ENCODE measurements at regions not wholly inside any gene's neighbourhood (a gene's known extent, or its start where the extent isn't known, plus 50 kb on each side); places are given as distances from the start of the nearest gene placed in this dataset.

DNA sequence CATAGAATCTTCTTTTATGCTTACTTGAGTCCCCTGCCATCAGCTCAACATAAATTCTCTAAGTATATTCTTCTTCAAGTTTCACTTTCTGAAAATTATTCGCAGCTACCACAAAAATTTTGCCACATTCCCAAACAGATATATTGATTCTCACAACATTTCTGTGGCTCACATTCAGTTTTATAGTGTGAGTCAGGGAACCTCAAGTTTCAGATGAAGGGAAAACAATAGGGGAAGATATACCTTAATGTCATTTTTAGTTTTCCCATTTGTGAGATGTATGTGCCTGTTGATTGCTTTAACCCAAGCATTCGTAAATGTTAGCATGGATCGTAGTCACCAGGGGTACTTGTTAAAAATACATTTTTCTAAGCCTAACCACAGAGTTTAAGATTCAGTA is 465.8 kb downstream of the CCER1 start:
- TF ChIP-seq, protein P1, sequence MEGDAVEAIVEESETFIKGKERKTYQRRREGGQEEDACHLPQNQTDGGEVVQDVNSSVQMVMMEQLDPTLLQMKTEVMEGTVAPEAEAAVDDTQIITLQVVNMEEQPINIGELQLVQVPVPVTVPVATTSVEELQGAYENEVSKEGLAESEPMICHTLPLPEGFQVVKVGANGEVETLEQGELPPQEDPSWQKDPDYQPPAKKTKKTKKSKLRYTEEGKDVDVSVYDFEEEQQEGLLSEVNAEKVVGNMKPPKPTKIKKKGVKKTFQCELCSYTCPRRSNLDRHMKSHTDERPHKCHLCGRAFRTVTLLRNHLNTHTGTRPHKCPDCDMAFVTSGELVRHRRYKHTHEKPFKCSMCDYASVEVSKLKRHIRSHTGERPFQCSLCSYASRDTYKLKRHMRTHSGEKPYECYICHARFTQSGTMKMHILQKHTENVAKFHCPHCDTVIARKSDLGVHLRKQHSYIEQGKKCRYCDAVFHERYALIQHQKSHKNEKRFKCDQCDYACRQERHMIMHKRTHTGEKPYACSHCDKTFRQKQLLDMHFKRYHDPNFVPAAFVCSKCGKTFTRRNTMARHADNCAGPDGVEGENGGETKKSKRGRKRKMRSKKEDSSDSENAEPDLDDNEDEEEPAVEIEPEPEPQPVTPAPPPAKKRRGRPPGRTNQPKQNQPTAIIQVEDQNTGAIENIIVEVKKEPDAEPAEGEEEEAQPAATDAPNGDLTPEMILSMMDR (IDR thresholded peaks at IDR 0.05; ENCODE audit: insufficient read depth, low read depth, low read length): no peak

GRCh38 chr12:90485560-90485959 is 469.4 kb downstream of the CCER1 start:
- Histone ChIP-seq H3K36me3 (ENCODE audit: control insufficient read depth, insufficient read depth, low read length) (no peaks in the 10 kb centered on the region), H3K27me3 (ENCODE audit: control insufficient read depth, insufficient read depth, low read length) (no peaks in the 10 kb centered on the region), H3K4me3 (ENCODE audit: low read depth, low read length) (no peak overlapping the region)
- TF ChIP-seq, protein P1 (IDR thresholded peaks at IDR 0.05; ENCODE audit: insufficient read depth, low read depth, low read length): no peak
- DNase-seq (ENCODE audit: low read depth): no peak
- ChIA-PET CTCF (no interaction called here), POLR2A (no interaction called here)

More for the DNA sequence above, 465.8 kb downstream of the CCER1 start:
- H3K36me3 ChIP-seq (ENCODE audit: control insufficient read depth, insufficient read depth, low read length): no peaks in the 10 kb centered on the region
- no peak overlapping the region for H3K4me3 ChIP-seq (ENCODE audit: low read depth, low read length)
- CTCF ChIA-PET: no interaction called here
- DNase-seq (ENCODE audit: low read depth): no peak
- H3K27me3 ChIP-seq (ENCODE audit: control insufficient read depth, insufficient read depth, low read length): no peaks in the 10 kb centered on the region
- POLR2A ChIA-PET: no interaction called here

- ChIA-PET POLR2A (no interaction called here), CTCF (interaction anchor here (0.6 kb wide), 1 partner anchor 805 kb away, joined by 3 read pairs; no protein-coding TSS in a partner anchor)
- TF ChIP-seq, protein P1 (IDR thresholded peaks at IDR 0.05; ENCODE audit: insufficient read depth, low read depth, low read length): no peak
- DNase-seq (ENCODE audit: low read depth): no peak
- Histone ChIP-seq H3K27me3 (ENCODE audit: control insufficient read depth, insufficient read depth, low read length) (no peaks in the 10 kb centered on the region), H3K4me3 (ENCODE audit: low read depth, low read length) (no peak overlapping the region), H3K36me3 (ENCODE audit: control insufficient read depth, insufficient read depth, low read length) (no peaks in the 10 kb centered on the region)
Observed at GRCh38 chr12:90484094-90484493, 470.9 kb downstream of the CCER1 start.

- Histone ChIP-seq H3K4me3 (ENCODE audit: low read depth, low read length) (no peak overlapping the region), H3K27me3 (ENCODE audit: control insufficient read depth, insufficient read depth, low read length) (no peaks in the 10 kb centered on the region), H3K36me3 (ENCODE audit: control insufficient read depth, insufficient read depth, low read length) (no peaks in the 10 kb centered on the region)
- DNase-seq (ENCODE audit: low read depth): no peak
- TF ChIP-seq, protein P1 (IDR thresholded peaks at IDR 0.05; ENCODE audit: insufficient read depth, low read depth, low read length): no peak
- ChIA-PET POLR2A (no interaction called here), CTCF (no interaction called here)
Observed at GRCh38 chr12:90481748-90482147, 473.2 kb downstream of the CCER1 start.

DNA sequence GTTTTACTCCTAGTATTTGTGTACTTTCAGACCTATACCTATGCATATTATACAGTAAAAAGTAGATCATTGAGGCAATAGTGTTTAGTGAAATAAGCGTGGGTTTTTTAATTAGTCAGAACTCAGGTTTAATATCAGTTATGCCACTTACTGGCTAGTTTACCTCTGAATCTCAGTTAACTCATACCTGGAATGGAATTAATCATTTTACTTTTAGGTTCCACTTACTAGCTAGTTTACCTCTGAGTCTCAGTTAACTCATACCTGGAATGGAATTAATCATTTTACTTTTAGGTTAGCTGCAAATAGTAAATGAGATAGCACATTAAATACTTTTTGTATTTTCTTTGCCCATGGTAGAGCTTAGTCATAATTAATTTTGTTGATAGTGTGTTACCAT is 475.7 kb downstream of the CCER1 start:
- no peaks in the 10 kb centered on the region for H3K27me3 ChIP-seq (ENCODE audit: control insufficient read depth, insufficient read depth, low read length)
- POLR2A ChIA-PET: no interaction called here
- no peaks in the 10 kb centered on the region for H3K36me3 ChIP-seq (ENCODE audit: control insufficient read depth, insufficient read depth, low read length)
- no peak for DNase-seq (ENCODE audit: low read depth)
- H3K4me3 ChIP-seq (ENCODE audit: low read depth, low read length): no peak overlapping the region
- TF ChIP-seq, protein P1 (IDR thresholded peaks at IDR 0.05; ENCODE audit: insufficient read depth, low read depth, low read length): no peak
- CTCF ChIA-PET: no interaction called here

Data from BJ (cell line).